Stimulated activated CD4-positive, alpha-beta T cell treated with anti-CD3 and anti-CD28 coated beads, Interleukin-1b, Interleukin-23, amount 100 ng/mL, for 4 hours (primary cell): ENCODE measurements at regions not wholly inside any gene's neighbourhood (a gene's known extent, or its start where the extent isn't known, plus 50 kb on each side); places are given as distances from the start of the nearest gene placed in this dataset.
"Not testable (repeated sequence)": the region's sequence is repeated elsewhere in the genome, so short reads cannot be mapped to it uniquely, and the experiment has no call there.

Experiments
- DNase-seq, 2 donors: peaks; one replicate each; pipeline ENCODE4 v3.0.0-alpha.2; 2020; ENCODE audit warnings: low read depth in 2 of 2

DNA sequence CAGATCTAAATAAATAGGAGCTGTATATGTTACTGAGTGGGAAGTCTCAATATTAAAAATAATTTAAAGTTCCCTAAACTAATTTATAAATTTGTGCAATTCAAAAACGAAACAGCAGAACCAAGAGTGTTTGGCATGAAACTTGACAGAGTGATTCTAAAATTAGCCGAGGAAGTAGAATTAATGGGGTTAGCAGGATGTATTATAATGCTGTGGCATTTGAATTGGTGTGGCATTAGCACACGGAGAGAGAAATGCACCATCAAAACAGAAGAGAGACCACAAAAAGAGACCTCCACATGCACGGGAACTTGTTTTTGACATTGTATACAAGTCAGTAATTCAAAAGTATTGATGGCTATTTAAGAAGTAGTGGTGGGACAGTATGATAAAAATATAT is 366.0 kb upstream of the RGS6 start:
- no peak for DNase-seq

DNA sequence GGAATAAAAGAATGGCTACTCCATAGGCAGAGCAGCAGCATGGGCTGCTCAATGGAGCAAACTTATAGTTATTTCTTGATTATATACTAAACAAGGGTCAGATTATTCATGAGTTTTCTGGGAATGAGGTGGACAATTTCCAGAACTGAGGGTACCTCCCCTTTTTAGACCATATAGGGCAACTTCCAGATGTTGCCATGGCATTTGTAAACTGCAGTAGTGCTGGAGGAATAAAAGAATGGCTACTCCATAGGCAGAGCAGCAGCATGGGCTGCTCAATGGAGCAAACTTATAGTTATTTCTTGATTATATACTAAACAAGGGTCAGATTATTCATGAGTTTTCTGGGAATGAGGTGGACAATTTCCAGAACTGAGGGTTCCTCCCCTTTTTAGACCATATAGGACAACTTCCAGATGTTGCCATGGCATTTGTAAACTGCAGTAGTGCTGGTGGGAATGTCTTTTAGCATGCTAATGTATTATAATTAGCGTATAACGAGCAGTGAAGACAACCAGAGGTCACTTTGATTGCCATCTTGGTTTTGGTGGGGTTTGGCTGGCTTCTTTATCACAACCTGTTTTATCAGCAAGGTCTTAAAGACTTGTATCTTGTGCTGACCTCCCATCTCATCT is 364.6 kb upstream of the RGS6 start:
- not testable (repeated sequence) for DNase-seq

DNA sequence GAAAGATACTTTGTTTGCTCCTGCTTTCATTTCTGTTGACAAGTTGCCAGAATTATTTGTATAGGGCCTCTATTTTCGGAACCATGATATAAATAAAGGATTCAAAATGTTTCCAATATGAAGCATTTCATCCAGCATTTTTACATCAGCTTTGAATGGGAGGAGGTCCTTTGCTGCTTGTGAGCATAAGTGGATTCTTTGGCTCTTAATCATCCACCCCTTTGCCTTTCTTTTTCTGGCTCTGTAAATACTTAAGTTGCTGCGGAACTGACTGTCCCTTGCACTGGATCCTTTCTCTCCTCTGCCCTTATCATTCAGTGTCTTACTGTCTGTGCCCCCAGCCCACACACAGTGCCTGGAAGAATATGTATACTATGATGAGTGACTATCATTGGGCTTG is 357.3 kb upstream of the RGS6 start:
- no peak for DNase-seq

DNA sequence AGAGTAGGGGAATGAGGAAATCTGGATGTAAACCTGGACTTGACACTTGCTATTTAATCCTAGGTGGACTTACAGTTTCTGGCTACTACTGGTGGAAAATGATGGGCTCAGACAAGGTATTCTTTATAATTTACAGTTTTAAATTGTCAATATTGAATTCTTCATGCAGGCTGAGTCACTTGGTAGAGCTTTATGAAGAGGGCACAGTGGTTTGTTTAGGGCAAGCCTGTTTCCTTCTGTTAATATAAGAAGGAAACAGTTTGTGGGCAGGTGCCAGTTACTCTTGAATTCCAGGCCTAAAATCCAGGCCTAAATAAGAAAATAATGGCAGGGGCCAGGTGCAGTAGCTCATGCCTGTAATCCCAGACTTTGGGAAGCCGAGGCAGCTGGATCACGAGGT is 355.8 kb upstream of the RGS6 start:
- no peak for DNase-seq

DNA sequence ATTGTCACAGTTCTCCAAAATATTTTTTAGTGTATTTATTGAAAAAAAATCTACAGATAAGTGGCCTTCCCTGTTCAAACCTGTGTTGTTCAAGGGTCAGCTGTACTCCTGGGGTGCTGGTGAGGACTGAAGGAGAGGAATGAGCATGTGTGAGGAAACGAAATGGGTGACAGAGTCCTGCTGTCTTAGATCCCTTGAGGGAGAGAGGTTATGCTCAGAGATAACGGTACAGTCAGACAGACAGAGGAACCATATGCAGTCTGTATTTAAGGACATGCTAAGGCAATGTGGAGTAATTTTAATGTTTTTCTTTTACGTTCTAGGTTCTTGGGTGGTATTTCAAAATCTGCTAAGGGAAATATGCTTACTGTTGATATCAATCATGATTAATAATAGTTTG is 352.9 kb upstream of the RGS6 start:
- DNase-seq: no peak

DNA sequence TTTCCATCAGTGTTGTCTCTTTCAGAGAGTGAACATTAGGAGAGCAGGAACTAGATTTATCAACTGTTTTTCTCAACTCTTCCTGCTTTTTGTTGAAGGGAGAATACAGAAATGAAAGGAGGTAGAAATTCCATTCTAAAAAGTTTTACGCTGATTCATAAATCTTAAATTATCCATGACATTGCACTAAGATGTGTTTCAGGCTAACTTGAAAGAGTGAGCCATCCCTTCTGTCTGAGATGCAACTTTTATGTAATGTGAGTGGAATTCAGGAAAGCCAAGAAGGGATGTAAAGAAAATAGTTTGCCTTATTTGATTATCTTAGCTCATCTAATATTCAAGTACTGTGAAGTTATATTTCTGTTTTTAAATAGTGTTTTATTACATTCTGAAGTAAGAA is 349.5 kb upstream of the RGS6 start:
- DNase-seq: no peak

DNA sequence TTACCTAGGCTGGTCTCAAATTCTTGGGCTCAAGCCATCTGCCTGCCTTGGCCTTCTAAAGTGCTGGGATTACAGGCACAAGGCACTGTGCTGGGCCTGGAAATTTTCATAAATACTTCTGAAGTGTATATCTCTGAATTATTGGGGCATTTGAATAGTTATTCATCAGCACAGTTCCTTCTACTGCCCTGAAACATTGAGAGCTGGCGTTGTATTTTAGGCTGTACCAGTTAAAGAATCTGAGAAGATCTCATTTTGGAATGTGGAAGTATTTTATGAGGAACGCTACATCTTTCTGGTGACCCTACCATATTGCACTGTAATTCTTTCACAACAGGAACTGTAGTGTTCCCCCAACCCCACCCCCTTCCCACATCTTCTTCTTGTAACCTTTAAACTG is 349.0 kb upstream of the RGS6 start:
- no peak for DNase-seq

DNA sequence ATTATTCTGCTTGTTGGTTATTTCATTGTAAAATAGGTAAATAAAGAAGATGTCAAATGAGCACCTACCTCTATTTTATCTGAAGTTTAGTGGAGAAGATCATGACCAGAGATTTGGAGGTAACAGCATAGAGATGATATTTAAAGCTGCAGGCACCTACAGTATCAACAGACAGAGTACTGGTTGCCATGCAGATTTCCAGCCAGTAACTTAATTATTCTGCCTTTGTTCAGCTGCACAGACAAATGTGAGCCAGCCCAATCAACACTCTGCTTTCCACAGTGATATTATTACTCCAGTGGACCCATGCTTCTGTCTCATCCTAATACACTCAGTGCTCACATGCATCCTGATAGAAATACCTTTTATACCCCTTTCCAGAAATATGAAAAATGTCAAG is 348.5 kb upstream of the RGS6 start:
- no peak for DNase-seq

DNA sequence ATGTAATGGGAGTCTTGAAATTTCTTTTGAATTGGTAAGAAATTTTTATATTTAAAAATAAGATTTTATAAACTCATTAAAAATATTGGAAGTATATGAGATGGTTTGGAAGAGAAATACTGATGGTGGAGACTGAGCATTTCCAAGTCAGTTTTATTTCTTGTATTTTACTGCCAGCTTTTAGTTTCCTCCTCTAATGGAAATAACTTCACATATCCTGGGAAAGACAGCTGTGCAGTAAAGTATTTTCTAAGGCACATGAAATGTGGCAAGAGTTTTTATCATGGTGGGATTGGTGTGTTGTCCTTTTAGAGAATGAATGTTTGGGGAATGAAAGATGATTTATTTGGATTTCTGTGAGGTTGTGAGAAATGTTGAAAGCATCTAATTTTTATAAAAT is 346.9 kb upstream of the RGS6 start:
- no peak for DNase-seq

DNA sequence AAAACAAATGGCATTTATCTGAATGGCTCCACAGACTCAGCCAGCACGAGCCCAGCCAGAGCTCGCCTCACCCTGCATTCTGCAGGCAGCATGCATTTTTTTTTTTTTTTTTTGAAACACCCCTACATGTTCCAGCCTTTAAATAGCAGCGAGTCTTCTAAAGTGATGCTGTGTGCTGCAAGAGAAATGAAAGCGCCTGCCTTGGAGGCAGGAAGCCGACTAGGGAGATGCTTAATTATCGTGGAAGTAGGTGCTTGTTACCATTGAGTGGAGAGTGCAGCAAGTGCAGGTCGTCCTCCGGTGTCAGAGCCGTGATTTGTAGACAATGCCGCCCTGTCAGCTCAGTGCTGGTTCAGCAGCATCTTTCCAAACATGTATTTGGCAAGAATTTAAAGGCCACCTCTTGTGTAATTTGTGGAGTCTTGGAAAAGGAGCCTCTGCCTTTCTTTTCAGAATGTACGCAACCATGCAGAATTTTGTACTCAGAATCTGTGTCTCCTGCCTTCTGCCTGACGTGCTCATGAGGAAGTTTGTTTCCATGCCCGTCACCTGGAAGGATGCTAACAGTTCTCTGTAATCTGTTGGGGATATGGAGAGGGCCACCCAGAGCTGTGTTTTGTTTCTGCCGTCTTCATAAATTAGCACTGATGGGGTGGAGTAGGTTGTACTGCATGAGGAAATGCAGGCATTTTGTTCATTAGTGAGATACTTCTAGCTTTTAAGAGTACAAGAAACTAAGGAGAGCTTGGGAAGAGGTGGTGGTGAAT is 345.9 kb upstream of the RGS6 start:
- no peak for DNase-seq

DNA sequence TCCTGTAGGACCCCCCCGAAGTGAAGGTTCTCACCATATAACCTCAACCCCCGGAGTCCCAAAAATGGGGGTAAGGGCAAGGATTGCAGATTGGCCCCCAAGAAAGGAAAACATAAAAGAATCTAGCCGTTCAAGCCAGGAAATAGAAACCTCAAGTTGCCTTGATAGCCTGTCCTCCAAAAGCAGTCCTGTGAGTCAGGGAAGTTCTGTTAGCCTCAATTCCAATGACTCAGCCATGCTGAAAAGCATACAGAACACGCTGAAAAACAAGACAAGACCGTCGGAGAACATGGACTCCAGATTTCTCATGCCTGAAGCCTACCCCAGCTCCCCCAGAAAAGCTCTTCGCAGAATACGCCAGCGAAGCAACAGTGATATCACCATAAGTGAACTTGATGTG is 344.2 kb upstream of the RGS6 start:
- no peak for DNase-seq

DNA sequence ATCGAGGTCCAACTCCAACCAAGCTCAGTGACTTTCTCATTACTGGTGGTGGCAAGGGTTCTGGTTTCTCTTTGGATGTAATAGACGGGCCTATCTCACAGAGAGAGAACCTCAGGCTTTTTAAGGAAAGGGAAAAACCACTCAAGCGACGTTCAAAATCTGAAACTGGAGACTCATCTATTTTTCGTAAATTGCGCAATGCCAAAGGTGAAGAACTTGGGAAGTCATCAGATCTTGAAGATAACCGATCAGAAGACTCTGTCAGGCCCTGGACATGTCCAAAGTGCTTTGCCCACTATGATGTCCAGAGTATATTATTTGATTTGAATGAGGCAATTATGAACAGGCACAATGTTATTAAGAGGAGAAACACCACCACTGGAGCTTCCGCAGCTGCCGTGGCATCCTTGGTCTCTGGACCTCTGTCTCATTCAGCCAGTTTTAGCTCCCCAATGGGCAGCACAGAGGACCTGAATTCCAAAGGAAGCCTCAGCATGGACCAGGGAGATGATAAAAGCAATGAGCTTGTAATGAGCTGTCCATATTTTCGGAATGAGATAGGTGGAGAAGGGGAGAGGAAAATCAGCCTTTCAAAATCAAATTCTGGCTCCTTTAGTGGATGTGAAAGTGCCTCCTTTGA is 343.5 kb upstream of the RGS6 start:
- no peak for DNase-seq

DNA sequence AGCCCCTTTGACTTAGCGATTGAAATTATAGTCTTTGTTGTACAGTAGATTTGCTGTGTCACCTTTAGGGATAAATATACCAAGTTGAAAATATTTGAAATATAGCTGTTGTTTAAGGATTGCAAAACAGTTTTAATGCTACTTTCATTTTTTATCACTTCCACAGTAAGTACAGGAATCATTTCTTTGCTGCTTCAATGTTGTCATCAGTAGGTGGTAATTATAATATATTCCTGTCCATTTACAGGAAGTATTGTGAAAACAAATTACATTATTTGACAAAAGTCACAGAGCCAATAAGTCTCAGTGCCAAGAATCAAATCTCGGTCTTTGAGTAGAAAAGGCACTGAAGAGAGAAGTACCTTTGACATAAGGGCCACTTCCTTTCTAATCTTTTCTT is 342.6 kb upstream of the RGS6 start:
- DNase-seq: no peak

DNA sequence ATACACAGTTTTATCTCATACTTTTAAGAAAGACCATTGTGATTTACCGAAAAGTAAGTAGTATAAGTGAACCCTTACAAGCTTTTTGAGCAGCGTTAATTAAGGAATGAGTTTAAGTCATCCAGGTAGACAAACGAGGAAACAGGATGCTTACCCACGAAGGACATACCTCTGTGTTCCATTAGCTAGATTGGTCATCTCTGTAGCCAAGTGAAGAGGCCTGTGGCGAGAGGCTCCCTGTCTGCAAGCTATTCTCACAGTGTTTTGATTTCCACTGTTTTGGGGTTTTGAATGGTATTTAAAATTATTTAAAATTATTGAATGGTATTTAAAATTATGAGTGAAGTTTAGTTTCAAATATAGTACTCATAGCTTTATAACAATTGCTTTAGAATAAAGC is 342.1 kb upstream of the RGS6 start:
- no peak for DNase-seq

DNA sequence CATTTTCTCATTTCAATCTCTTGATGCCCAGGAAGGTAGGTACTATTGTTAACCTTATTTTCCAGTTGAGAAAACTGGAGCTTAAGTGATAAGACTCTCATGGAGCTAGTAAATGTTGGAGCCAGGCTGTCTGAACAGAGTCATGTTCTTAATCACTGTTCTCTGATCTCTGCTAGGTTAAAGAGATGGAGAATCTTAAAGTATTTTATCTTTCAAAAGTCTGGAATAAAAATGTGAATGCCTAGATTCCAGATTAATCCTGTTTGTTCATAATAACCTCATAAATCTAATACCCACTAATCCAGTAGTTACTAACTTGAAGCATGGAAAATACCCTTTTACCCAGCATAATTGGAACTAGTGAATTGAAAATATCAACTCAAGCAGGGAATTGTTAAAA is 341.0 kb upstream of the RGS6 start:
- no peak for DNase-seq

DNA sequence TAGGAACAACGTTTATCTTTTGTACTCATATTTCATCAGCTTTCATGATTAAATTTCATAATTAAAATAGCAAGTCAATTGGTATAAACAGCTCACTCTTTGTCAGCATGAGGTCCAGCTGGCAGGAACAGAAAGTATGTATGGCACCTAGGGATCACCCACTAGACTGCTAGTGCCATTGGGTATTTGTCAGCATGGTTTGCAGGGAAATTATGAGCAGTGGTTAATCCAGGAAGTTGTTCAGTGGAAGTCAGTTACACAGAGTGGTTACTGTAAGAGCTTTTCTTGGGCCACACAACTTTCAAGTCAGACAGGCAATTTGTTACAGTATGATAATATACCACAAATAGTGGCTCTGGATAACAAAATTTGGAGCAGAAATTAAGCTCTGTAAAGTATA is 340.3 kb upstream of the RGS6 start:
- no peak for DNase-seq

DNA sequence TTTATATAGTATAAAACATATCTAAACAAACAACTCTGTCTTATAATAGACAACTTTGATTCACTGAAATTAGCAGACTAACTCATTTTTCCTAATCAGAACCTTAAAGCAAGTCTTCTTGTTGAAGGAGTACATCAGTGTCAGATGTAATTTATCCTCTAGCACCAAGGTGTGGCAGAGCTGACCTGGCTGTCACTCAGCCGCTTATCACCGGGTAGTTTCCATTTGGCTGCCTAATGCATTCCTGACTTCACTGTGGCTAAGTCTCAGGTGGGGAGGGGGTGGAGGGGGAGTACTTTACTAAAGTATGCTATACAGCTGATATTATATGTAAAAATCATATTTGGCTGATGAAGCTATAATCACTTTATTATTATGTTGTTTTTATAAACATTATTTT is 339.9 kb upstream of the RGS6 start:
- no peak for DNase-seq

DNA sequence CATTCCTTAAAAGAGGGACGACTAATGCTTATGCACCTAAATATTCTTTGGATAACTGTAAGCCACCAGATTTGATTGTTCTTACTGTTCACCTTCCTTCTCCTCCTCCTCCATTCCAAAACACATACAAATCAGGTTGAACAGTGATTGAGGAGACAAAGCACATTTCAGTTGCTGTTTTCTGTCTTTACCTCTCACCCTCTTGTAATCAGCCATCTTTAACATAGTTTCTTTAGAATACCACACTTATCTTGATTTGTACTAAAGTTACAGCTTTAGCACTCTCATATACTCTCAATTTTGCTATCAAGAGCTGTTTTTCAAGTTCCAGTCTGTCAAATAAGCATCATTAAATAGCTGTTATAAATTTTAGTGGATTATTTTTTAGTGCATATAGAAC is 338.3 kb upstream of the RGS6 start:
- DNase-seq: no peak

DNA sequence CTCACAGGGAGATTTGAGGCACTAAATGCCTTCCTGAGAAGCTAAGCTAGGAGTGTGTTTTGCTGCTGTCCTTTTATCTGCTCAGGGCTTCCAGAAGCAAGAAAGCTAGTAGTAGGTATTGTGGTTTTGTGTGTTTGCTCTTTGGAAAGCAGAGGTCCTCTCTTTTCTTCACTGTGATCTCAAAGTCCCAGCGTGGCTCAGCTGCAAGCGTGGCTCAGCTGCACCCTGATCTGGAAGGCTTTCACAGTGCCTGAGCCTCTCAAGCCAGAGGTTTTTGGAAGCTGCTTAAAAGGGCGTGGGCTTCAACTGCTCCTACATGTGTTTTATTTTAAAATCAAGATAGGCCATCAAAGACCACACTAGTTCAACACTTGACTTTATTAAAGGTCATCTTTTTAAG is 337.4 kb upstream of the RGS6 start:
- no peak for DNase-seq

DNA sequence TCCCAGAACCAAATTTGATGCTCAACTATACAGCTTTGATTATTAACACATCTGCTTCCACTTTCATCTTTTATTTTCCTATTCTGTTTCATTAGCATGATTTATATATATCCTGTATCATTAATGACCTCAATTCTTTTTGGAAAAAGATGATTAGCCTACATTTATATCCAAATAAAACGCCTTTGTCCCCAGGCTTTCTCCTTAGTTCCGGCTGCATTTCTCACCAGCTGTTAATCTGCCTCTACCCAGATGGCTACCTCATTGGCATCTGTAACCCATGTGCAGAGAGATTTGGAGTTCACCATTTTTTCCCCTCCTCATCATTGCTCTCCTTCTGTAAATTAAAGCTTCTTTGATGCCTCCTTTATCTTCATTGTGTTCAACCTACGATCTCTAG is 336.8 kb upstream of the RGS6 start:
- no peak for DNase-seq

DNA sequence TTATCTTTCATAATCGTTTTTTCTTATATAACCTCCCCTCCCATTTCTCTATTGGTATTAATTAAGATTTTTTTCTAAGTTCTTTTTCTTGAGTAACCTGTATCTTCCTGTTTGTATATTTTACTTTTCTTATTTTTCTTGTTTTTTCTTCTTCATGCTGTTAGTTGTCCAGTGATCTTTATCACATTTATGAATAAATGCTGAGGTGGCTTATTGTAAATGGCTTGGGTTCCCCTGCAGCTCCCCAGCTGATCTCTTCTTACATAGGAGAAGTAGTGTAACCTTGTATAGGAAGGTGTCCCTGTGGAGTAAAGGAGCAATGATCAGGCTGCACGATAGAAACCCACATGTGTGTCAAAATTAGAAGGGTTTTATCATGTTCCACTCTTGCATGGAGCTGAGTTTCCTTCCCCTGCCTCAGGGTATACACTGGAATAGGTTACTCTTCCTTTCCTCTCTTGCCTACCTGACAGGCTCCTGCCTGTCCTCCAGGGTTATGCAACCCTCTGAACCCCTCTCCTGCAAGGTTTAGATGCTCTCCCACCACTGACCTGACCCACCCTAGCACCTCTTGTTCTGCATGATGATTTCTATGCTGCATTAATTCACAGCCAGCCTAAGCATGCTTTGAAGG is 334.8 kb upstream of the RGS6 start:
- no peak for DNase-seq

DNA sequence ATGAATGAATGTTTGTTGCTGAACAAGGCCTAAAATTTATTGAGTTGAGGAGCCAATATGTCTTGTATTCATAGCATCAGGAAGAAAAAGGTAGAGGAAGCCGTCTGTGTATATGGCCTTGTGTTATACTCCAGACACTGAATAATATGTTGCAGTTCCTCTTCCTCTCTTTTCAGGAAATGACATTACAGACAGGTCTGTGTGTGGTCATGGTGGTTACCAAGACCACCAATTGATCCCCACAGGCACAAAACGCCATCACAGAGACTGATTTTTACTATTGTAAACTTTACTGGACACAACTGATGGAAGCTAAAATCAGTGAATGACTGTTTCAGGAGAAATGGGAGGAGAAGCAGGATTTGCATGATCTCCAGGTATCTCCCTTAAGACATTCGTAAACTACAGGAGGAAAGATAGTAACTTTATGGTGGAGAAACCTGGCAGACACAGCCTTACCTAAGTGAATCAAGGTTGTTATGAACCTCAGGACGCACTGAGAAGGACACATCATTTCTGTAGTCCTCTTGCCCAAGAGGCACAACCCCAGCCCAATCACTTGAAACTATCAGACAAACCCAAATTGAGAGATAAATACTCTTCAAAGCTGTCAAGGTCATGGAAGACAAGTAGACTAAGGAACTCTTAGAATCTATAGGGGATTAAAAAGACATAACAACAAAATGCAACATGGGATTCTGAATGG is 334.1 kb upstream of the RGS6 start:
- no peak for DNase-seq
